IMR-90 (cell line): ENCODE measurements at regions not wholly inside any gene's neighbourhood (a gene's known extent, or its start where the extent isn't known, plus 50 kb on each side); places are given as distances from the start of the nearest gene placed in this dataset.

Experiments used
- ATAC-seq: fragments of 200-7000 bp; cut with Tn5 transposase; 2 replicates; pipeline ENCODE4 v1.9.1; 2020; ENCODE audit warnings: low read depth, mild to moderate bottlenecking, moderate library complexity
- BruUV-seq: library from RNA; stranded (reverse); fragments of 400-500 nt; replicated peaks from 2 replicates; lab custom pipeline; 2021; lab: Mats Ljungman, UMichigan
- CTCF ChIA-PET: fragments of 300-600 bp; formaldehyde crosslinking; extraction: SDS; loops from one replicate; lab custom pipeline; 2021; ENCODE audit warnings: antibody characterized with exemption; lab: Yijun Ruan, JAX
- POLR2A ChIA-PET: fragments of 300-600 bp; sonication (Branson Sonifier 250); formaldehyde crosslinking; loops from one replicate; lab custom pipeline; 2022; ENCODE audit warnings: antibody characterized with exemption; ENCODE audit not compliant: unreplicated experiment; lab: Charles Lee
- DNase-seq: peaks from one replicate; pipeline ENCODE4 v3.0.0; 2013
- H2AFZ ChIP-seq: replicated peaks from 2 replicates; pipeline ENCODE3; 2013; ENCODE audit warnings: low read length, mild to moderate bottlenecking; ENCODE audit not compliant: poor library complexity
- H2AK5ac ChIP-seq: 2 replicates; pipeline ENCODE4 v1.6.1; 2013; ENCODE audit warnings: low read depth, low read length, inconsistent platforms
- H2AK9ac ChIP-seq: replicated peaks from 2 replicates; pipeline ENCODE3; 2013; ENCODE audit warnings: mild to moderate bottlenecking, low read depth, low read length, moderate library complexity; ENCODE audit not compliant: poor library complexity
- H2BK120ac ChIP-seq: 2 replicates; pipeline ENCODE4 v1.6.1; 2013; ENCODE audit warnings: low read depth, low read length, inconsistent platforms
- H2BK15ac ChIP-seq: 3 replicates; pipeline ENCODE4 v1.6.1; 2013; ENCODE audit warnings: low read depth, low read length, inconsistent platforms
- H2BK20ac ChIP-seq: 2 replicates; pipeline ENCODE4 v1.6.1; 2013; ENCODE audit warnings: low read depth, mild to moderate bottlenecking, inconsistent platforms, low read length, moderate library complexity
- H2BK5ac ChIP-seq: 2 replicates; pipeline ENCODE4 v1.6.1; 2013; ENCODE audit warnings: mild to moderate bottlenecking, low read depth, low read length, inconsistent platforms; ENCODE audit not compliant: poor library complexity, severe bottlenecking
- H3K14ac ChIP-seq: replicated peaks from 2 replicates; pipeline ENCODE4 v1.6.1; 2013; ENCODE audit warnings: low read depth, low read length, inconsistent platforms
- H3K18ac ChIP-seq: 2 replicates; pipeline ENCODE4 v1.6.1; 2013; ENCODE audit warnings: low read depth, low read length, control low read depth
- H3K23ac ChIP-seq: 2 replicates; pipeline ENCODE4 v1.6.1; 2013; ENCODE audit warnings: low read depth, low read length, inconsistent platforms
- H3K27ac ChIP-seq: 2 replicates; pipeline ENCODE4 v1.5.1; 2013; ENCODE audit warnings: mild to moderate bottlenecking, control low read depth, low read length; ENCODE audit not compliant: insufficient read depth
- H3K27me3 ChIP-seq: 2 replicates; pipeline ENCODE4 v1.6.1; 2013; ENCODE audit warnings: low read length; ENCODE audit not compliant: control insufficient read depth, insufficient read depth
- H3K36me3 ChIP-seq: 2 replicates; pipeline ENCODE4 v1.6.1; 2013; ENCODE audit warnings: low read length, mixed read lengths; ENCODE audit not compliant: control insufficient read depth, insufficient read depth
- H3K4ac ChIP-seq: 2 replicates; pipeline ENCODE4 v1.6.1; 2013; ENCODE audit warnings: low read depth, low read length, inconsistent platforms
- H3K4me1 ChIP-seq: 2 replicates; pipeline ENCODE4 v1.6.1; 2013; ENCODE audit warnings: low read length, mixed read lengths; ENCODE audit not compliant: control insufficient read depth, insufficient read depth
- H3K4me2 ChIP-seq: 2 replicates; pipeline ENCODE4 v1.6.1; 2013; ENCODE audit warnings: low read depth, mild to moderate bottlenecking, control low read depth, low read length, moderate library complexity
- H3K4me3 ChIP-seq: 2 replicates; pipeline ENCODE4 v1.5.1; 2013; ENCODE audit warnings: low read depth, mild to moderate bottlenecking, control low read depth, low read length, moderate library complexity; ENCODE audit not compliant: insufficient read depth
- H3K56ac ChIP-seq: 2 replicates; pipeline ENCODE4 v1.6.1; 2013; ENCODE audit warnings: low read length, inconsistent platforms; ENCODE audit not compliant: insufficient read depth; ENCODE audit errors: extremely low read depth
- H3K79me1 ChIP-seq, 2 experiments: 2 replicates each; pipeline ENCODE4 v1.6.1; 2013; ENCODE audit warnings: low read length in 2 of 2, inconsistent platforms in 1 of 2, low read depth in 1 of 2
- H3K9ac ChIP-seq: 2 replicates; pipeline ENCODE4 v1.6.1; 2013; ENCODE audit warnings: low read depth, low read length, control low read depth
- H3K9me1 ChIP-seq: 2 replicates; pipeline ENCODE4 v1.6.1; 2013; ENCODE audit warnings: low read length, inconsistent platforms; ENCODE audit not compliant: insufficient read depth
- H3K9me3 ChIP-seq: 2 replicates; pipeline ENCODE4 v1.6.1; 2013; ENCODE audit warnings: low read length; ENCODE audit not compliant: control insufficient read depth, insufficient read depth
- H4K20me1 ChIP-seq: 2 replicates; pipeline ENCODE4 v1.6.1; 2013; ENCODE audit warnings: low read length, inconsistent platforms; ENCODE audit not compliant: insufficient read depth
- H4K5ac ChIP-seq: 2 replicates; pipeline ENCODE4 v1.6.1; 2013; ENCODE audit warnings: mild to moderate bottlenecking, low read depth, low read length, control low read depth
- H4K8ac ChIP-seq, 2 experiments: 2 replicates each; pipeline ENCODE4 v1.6.1; 2013; ENCODE audit warnings: low read depth in 2 of 2, low read length in 2 of 2, control low read depth in 1 of 2, inconsistent platforms in 1 of 2
- H4K91ac ChIP-seq: 2 replicates; pipeline ENCODE4 v1.6.1; 2013; ENCODE audit warnings: low read depth, low read length, inconsistent platforms; ENCODE audit not compliant: insufficient read depth
- BHLHE40 ChIP-seq: fragments of 150-350 bp; IDR thresholded peaks from 2 replicates; pipeline ENCODE4 v1.6.1; 2016; ENCODE audit warnings: mild to moderate bottlenecking, low read depth, low read length
- CEBPB ChIP-seq: IDR thresholded peaks from 2 replicates; pipeline ENCODE4 v1.6.1; 2012; ENCODE audit warnings: low read depth, low read length, improper control_type of control experiment
- CHD1 ChIP-seq: IDR thresholded peaks from 2 replicates; pipeline ENCODE4 v1.6.1; 2012; ENCODE audit warnings: low read depth, low read length, improper control_type of control experiment
- FOS ChIP-seq: fragments of 150-350 bp; IDR thresholded peaks from 2 replicates; pipeline ENCODE4 v1.6.1; 2016; ENCODE audit warnings: low read depth, low read length
- RCOR1 ChIP-seq: IDR thresholded peaks from 2 replicates; pipeline ENCODE4 v1.6.1; 2012; ENCODE audit warnings: mild to moderate bottlenecking, low read length, improper control_type of control experiment; ENCODE audit not compliant: insufficient replicate concordance
- RFX5 ChIP-seq: IDR thresholded peaks from 2 replicates; pipeline ENCODE4 v1.8.0; 2012; ENCODE audit warnings: low read depth, mild to moderate bottlenecking, low read length, moderate library complexity
- USF2 ChIP-seq: fragments of 150-350 bp; IDR thresholded peaks from 2 replicates; pipeline ENCODE4 v1.6.1; 2017; ENCODE audit warnings: mild to moderate bottlenecking, antibody characterized with exemption, low read length, low read depth
- WGBS, 2 experiments: methylation state at CpG; one replicate each; pipeline versions ENCODE4 v1.1.5 to v1.1.7; 2013; ENCODE audit warnings: missing lambda C conversion rate in 2 of 2; ENCODE audit not compliant: insufficient read length in 1 of 2; ENCODE audit errors: extremely low coverage in 2 of 2; 5-methylcytosine and 5-hydroxymethylcytosine counted together
- dilution Hi-C: fragments of 300-500 bp; cut with HindIII; formaldehyde crosslinking; loops from one replicate; pipeline ENCODE4 v1.14.3; 2018; ENCODE audit warnings: low sequenced_read_pairs; ENCODE audit not compliant: unreplicated experiment
- in situ Hi-C: fragments of 300-500 bp; cut with MboI; formaldehyde crosslinking; loops from 3 replicates; pipeline ENCODE4 v1.14.3; 2019; ENCODE audit warnings: low sequenced_read_pairs, inconsistent platforms, mixed read lengths
- intact Hi-C: fragments of 100-400 bp; cut with micrococcal nuclease; formaldehyde crosslinking; loops from 2 replicates; pipeline ENCODE4 v1.10.0; 2022

- TF ChIP-seq CEBPB, result no peak
Observed at GRCh38 chr5:61600123-61600444, 268.0 kb downstream of the ZSWIM6 start (continued).

- no peak overlapping the region for H4K8ac ChIP-seq
- no TSS peak for BruUV-seq
- H3K79me1 ChIP-seq, result no peaks in the 10 kb centered on the region
- H3K4me2 ChIP-seq, result no peak overlapping the region
- no peak overlapping the region for H3K4me3 ChIP-seq
- H2BK15ac ChIP-seq, result no peak overlapping the region
- intact Hi-C loops, result no loop called here
- POLR2A ChIA-PET, result no interaction called here
- no peak overlapping the region for H3K9ac ChIP-seq
- dilution Hi-C loops, result no loop called here
- no peaks in the 10 kb centered on the region for H4K20me1 ChIP-seq
- H3K56ac ChIP-seq, result no peak overlapping the region
- ATAC-seq (no peak), DNase-seq (no peak)
- no peaks in the 10 kb centered on the region for H3K36me3 ChIP-seq
- H3K27ac ChIP-seq, result no peak overlapping the region
- CTCF ChIA-PET, result interaction anchor here (1.1 kb wide), 1 partner anchor 58 kb away, joined by 3 read pairs; no protein-coding TSS in a partner anchor
- no peak overlapping the region for H3K14ac ChIP-seq
- no peak overlapping the region for H2AFZ ChIP-seq
- H2BK5ac ChIP-seq, result no peak overlapping the region
- H3K27me3 ChIP-seq, result peaks cover 2% of the 10 kb centered on the region; the same call in 1 of the 2 replicates
- no peak overlapping the region for H3K18ac ChIP-seq
- H4K91ac ChIP-seq, result no peak overlapping the region
- H2AK9ac ChIP-seq, result no peak overlapping the region
- H3K9me3 ChIP-seq, result no peaks in the 10 kb centered on the region
- no CpG with 5 or more reads among the region's 5 CpGs for WGBS, 2 experiments
- no peak overlapping the region for H3K23ac ChIP-seq
- in situ Hi-C loops, result no loop called here
- no peak overlapping the region for H2AK5ac ChIP-seq
- no peak overlapping the region; the same call in 1 of the 2 replicates for H3K4ac ChIP-seq
- H3K4me1 ChIP-seq, result peaks cover 14% of the 10 kb centered on the region
- TF ChIP-seq BHLHE40, result no peak
- no peak for TF ChIP-seq CHD1
- no peak for TF ChIP-seq RFX5
- TF ChIP-seq USF2, result no peak
- no peak for TF ChIP-seq RCOR1
- TF ChIP-seq FOS, result no peak
- no peak overlapping the region for H2BK20ac ChIP-seq
- no peak overlapping the region for H2BK120ac ChIP-seq
- no peak overlapping the region for H4K5ac ChIP-seq
- H3K9me1 ChIP-seq, result peaks cover 15% of the 10 kb centered on the region; the same call in 1 of the 2 replicates
Observed at GRCh38 chr5:61600945-61601511, 269.0 kb downstream of the ZSWIM6 start.
